WTC11 (cell line): ENCODE measurements at regions not wholly inside any gene's neighbourhood (a gene's known extent, or its start where the extent isn't known, plus 50 kb on each side); places are given as distances from the start of the nearest gene placed in this dataset.

Experiments used
- ATAC-seq: fragments of 200-7000 bp; cut with Tn5 transposase; 2 replicates; pipeline ENCODE4 v1.10.0; 2021; ENCODE audit warnings: mild to moderate bottlenecking, moderate library complexity
- CTCF ChIA-PET: fragments of 300-600 bp; sonication (Branson Sonifier 250); formaldehyde crosslinking; loops from one replicate; lab custom pipeline; 2021; ENCODE audit warnings: antibody characterized with exemption; lab: Charles Lee
- POLR2A ChIA-PET: fragments of 350-600 bp; sonication (Branson Sonifier 250); formaldehyde crosslinking; loops from one replicate; lab custom pipeline; 2021; ENCODE audit warnings: antibody characterized with exemption; lab: Charles Lee
- DNase-seq: peaks from one replicate; pipeline ENCODE4 v3.0.0; 2021; ENCODE audit warnings: low spot score
- H3K27ac Mint-ChIP-seq: 2 replicates; pipeline ENCODE4 v1.8.0; 2021; ENCODE audit warnings: mixed read lengths
- H3K27me3 Mint-ChIP-seq: 2 replicates; pipeline ENCODE4 v1.8.0; 2021; ENCODE audit warnings: low read depth, mild to moderate bottlenecking, moderate library complexity, mixed read lengths
- H3K36me3 Mint-ChIP-seq: 2 replicates; pipeline ENCODE4 v1.8.0; 2021; ENCODE audit warnings: mixed read lengths
- H3K4me1 Mint-ChIP-seq: 2 replicates; pipeline ENCODE4 v1.8.0; 2022; ENCODE audit warnings: mixed read lengths
- H3K4me3 Mint-ChIP-seq: 2 replicates; pipeline ENCODE4 v1.8.0; 2021; ENCODE audit warnings: mild to moderate bottlenecking, moderate library complexity, mixed read lengths
- H3K9me3 Mint-ChIP-seq: 2 replicates; pipeline ENCODE4 v1.8.0; 2021; ENCODE audit warnings: mixed read lengths
- ATF3 ChIP-seq: sonication (generic); formaldehyde crosslinking; conservative IDR thresholded peaks from 2 replicates; pipeline ENCODE4 v1.8.1; 2022; ENCODE audit warnings: mild to moderate bottlenecking, missing genetic modification reagents
- CBFB ChIP-seq: sonication (generic); formaldehyde crosslinking; IDR thresholded peaks from 2 replicates; pipeline ENCODE4 v1.8.1; 2022; ENCODE audit warnings: mild to moderate bottlenecking, low read depth, missing genetic modification reagents
- CREB1 ChIP-seq: sonication (generic); formaldehyde crosslinking; IDR thresholded peaks from 2 replicates; pipeline ENCODE4 v1.8.0; 2023; ENCODE audit warnings: mild to moderate bottlenecking, missing genetic modification reagents
- CREM ChIP-seq: sonication (generic); formaldehyde crosslinking; IDR thresholded peaks from 2 replicates; pipeline ENCODE4 v1.8.1; 2022; ENCODE audit warnings: mild to moderate bottlenecking, missing genetic modification reagents, moderate library complexity
- ELF4 ChIP-seq: sonication (generic); formaldehyde crosslinking; IDR thresholded peaks from 2 replicates; pipeline ENCODE4 v1.8.1; 2022; ENCODE audit warnings: low read depth, mild to moderate bottlenecking, moderate library complexity, missing genetic modification reagents
- GABPB1 ChIP-seq: sonication (generic); formaldehyde crosslinking; IDR thresholded peaks from 2 replicates; pipeline ENCODE4 v1.8.1; 2023; ENCODE audit warnings: mild to moderate bottlenecking, missing genetic modification reagents
- JAZF1 ChIP-seq: fragments of 250-450 bp; sonication (Bioruptor Pico); IDR thresholded peaks from 2 replicates; pipeline ENCODE4 v1.9.0; 2021; ENCODE audit warnings: moderate library complexity, mild to moderate bottlenecking, inconsistent platforms
- MAX ChIP-seq: sonication (generic); formaldehyde crosslinking; IDR thresholded peaks from 2 replicates; pipeline ENCODE4 v1.8.0; 2022; ENCODE audit warnings: mild to moderate bottlenecking, missing genetic modification reagents
- MLX ChIP-seq: sonication (generic); formaldehyde crosslinking; IDR thresholded peaks from 2 replicates; pipeline ENCODE4 v1.8.1; 2023; ENCODE audit warnings: mild to moderate bottlenecking, missing genetic modification reagents, moderate library complexity
- NFE2L1 ChIP-seq: sonication (generic); formaldehyde crosslinking; IDR thresholded peaks from 2 replicates; pipeline ENCODE4 v1.8.1; 2023; ENCODE audit warnings: missing genetic modification reagents
- STAT6 ChIP-seq: sonication (generic); formaldehyde crosslinking; conservative IDR thresholded peaks from 2 replicates; pipeline ENCODE4 v1.8.1; 2023; ENCODE audit warnings: mild to moderate bottlenecking, low read depth, missing genetic modification reagents, moderate library complexity
- ZMAT4 ChIP-seq: fragments of 250-450 bp; sonication (Bioruptor Pico); IDR thresholded peaks from 2 replicates; pipeline ENCODE4 v1.9.0; 2021; ENCODE audit warnings: mild to moderate bottlenecking
- ZNF423 ChIP-seq: fragments of 250-450 bp; sonication (Bioruptor Pico); IDR thresholded peaks from 2 replicates; pipeline ENCODE4 v2.1.2; 2022; ENCODE audit warnings: mild to moderate bottlenecking, moderate library complexity
- TF ChIP-seq, protein P1 (sequence below): fragments of 200-600 bp; IDR thresholded peaks from 2 replicates; pipeline ENCODE4 v1.8.0; 2022; ENCODE audit warnings: antibody characterized with exemption
- TF ChIP-seq, protein P2 (sequence below): sonication (generic); formaldehyde crosslinking; IDR thresholded peaks from 2 replicates; pipeline ENCODE4 v1.8.1; 2023; ENCODE audit warnings: mild to moderate bottlenecking, missing genetic modification reagents

- Mint-ChIP-seq H3K27ac (no peak overlapping the region), H3K4me3 (no peak overlapping the region), H3K27me3 (peaks cover 24% of the 10 kb centered on the region), H3K36me3 (no peaks in the 10 kb centered on the region), H3K9me3 (no peaks in the 10 kb centered on the region; the same call in 1 of the 2 replicates), H3K4me1 (peaks cover 72% of the 10 kb centered on the region)
- ChIA-PET POLR2A (no interaction called here), CTCF (no interaction called here)
- TF ChIP-seq CREB1 (CRISPR knock-in tag) = no peak
- no peak for TF ChIP-seq CREM (CRISPR knock-in tag)
- TF ChIP-seq ELF4 = no peak
- TF ChIP-seq, protein P1, sequence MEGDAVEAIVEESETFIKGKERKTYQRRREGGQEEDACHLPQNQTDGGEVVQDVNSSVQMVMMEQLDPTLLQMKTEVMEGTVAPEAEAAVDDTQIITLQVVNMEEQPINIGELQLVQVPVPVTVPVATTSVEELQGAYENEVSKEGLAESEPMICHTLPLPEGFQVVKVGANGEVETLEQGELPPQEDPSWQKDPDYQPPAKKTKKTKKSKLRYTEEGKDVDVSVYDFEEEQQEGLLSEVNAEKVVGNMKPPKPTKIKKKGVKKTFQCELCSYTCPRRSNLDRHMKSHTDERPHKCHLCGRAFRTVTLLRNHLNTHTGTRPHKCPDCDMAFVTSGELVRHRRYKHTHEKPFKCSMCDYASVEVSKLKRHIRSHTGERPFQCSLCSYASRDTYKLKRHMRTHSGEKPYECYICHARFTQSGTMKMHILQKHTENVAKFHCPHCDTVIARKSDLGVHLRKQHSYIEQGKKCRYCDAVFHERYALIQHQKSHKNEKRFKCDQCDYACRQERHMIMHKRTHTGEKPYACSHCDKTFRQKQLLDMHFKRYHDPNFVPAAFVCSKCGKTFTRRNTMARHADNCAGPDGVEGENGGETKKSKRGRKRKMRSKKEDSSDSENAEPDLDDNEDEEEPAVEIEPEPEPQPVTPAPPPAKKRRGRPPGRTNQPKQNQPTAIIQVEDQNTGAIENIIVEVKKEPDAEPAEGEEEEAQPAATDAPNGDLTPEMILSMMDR = no peak
- no peak for TF ChIP-seq ATF3 (CRISPR knock-in tag)
- TF ChIP-seq, protein P2, sequence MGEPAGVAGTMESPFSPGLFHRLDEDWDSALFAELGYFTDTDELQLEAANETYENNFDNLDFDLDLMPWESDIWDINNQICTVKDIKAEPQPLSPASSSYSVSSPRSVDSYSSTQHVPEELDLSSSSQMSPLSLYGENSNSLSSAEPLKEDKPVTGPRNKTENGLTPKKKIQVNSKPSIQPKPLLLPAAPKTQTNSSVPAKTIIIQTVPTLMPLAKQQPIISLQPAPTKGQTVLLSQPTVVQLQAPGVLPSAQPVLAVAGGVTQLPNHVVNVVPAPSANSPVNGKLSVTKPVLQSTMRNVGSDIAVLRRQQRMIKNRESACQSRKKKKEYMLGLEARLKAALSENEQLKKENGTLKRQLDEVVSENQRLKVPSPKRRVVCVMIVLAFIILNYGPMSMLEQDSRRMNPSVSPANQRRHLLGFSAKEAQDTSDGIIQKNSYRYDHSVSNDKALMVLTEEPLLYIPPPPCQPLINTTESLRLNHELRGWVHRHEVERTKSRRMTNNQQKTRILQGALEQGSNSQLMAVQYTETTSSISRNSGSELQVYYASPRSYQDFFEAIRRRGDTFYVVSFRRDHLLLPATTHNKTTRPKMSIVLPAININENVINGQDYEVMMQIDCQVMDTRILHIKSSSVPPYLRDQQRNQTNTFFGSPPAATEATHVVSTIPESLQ (CRISPR knock-in tag) = no peak
- no peak for TF ChIP-seq GABPB1
- no peak for TF ChIP-seq ZNF423 (CRISPR knock-in tag)
- TF ChIP-seq JAZF1 (CRISPR knock-in tag) = no peak
- no peak for TF ChIP-seq CBFB (CRISPR knock-in tag)
- TF ChIP-seq MLX (CRISPR knock-in tag) = no peak
- TF ChIP-seq ZMAT4 (CRISPR knock-in tag) = no peak
- TF ChIP-seq STAT6 (CRISPR knock-in tag) = no peak
- TF ChIP-seq NFE2L1 (CRISPR knock-in tag) = no peak
- ATAC-seq (no peak), DNase-seq (no peak)
These were observed 165.2 kb upstream of the CMC1 start for GRCh38 chr3:28076246-28076645.

GRCh38 chr3:28077572-28077971 is 163.8 kb upstream of the CMC1 start:
- ChIA-PET POLR2A (interaction anchor here (0.6 to 0.8 kb wide), 2 partner anchors 19 to 40 kb away, joined by 3 read pairs; no protein-coding TSS in a partner anchor), CTCF (interaction anchor here (0.7 to 0.9 kb wide), 4 partner anchors 9 to 240 kb away, joined by 3 read pairs; no protein-coding TSS in a partner anchor)
- H3K36me3 Mint-ChIP-seq = no peaks in the 10 kb centered on the region
- DNase-seq (peak; percentile 52), ATAC-seq (peak; percentile 90)
- H3K9me3 Mint-ChIP-seq = no peaks in the 10 kb centered on the region; the same call in 1 of the 2 replicates
- no peak overlapping the region for H3K4me3 Mint-ChIP-seq
- peaks cover 24% of the 10 kb centered on the region for H3K27me3 Mint-ChIP-seq
- no peak overlapping the region for H3K27ac Mint-ChIP-seq
- no peak for TF ChIP-seq MAX
- TF ChIP-seq ZNF423 (CRISPR knock-in tag) = peak; percentile 42
- peaks cover 84% of the 10 kb centered on the region for H3K4me1 Mint-ChIP-seq
